Neural cell (in vitro differentiated cells): ENCODE measurements at regions not wholly inside any gene's neighbourhood (a gene's known extent, or its start where the extent isn't known, plus 50 kb on each side); places are given as distances from the start of the nearest gene placed in this dataset.

Experiments
- H2AFZ ChIP-seq: fragments of 200-600, 300-800 bp; sonication (generic), shearing (Covaris generic); 2 replicates; pipeline ENCODE4 v1.6.0; 2014; ENCODE audit warnings: low read depth, mild to moderate bottlenecking, antibody characterized with exemption, low read length, moderate library complexity
- H3F3A ChIP-seq: fragments of 200-600 bp; shearing (Covaris generic); 2 replicates; pipeline ENCODE4 v1.6.1; 2016; ENCODE audit warnings: mild to moderate bottlenecking, moderate library complexity, mixed read lengths, antibody characterized with exemption, low read length; ENCODE audit not compliant: insufficient read depth, poor library complexity, severe bottlenecking
- H3K27ac ChIP-seq: fragments of 200-600, 300-800 bp; sonication (generic), shearing (Covaris generic); 2 replicates; pipeline ENCODE4 v1.5.1; 2014; ENCODE audit warnings: mild to moderate bottlenecking, low read length, moderate library complexity
- H3K27me3 ChIP-seq: fragments of 300-800, 200-600 bp; sonication (generic), shearing (Covaris generic); 2 replicates; pipeline ENCODE4 v1.6.0; 2014; ENCODE audit warnings: mild to moderate bottlenecking, low read depth, low read length, moderate library complexity; ENCODE audit not compliant: insufficient read depth
- H3K36me3 ChIP-seq: fragments of 300-800, 200-600 bp; sonication (generic), shearing (Covaris generic); 2 replicates; pipeline ENCODE4 v1.5.1; 2014; ENCODE audit warnings: mild to moderate bottlenecking, antibody characterized with exemption, low read length, moderate library complexity; ENCODE audit not compliant: insufficient read depth
- H3K4me2 ChIP-seq: fragments of 300-800, 200-600 bp; sonication (generic), shearing (Covaris generic); 2 replicates; pipeline ENCODE4 v1.6.0; 2014; ENCODE audit warnings: mild to moderate bottlenecking, low read length
- H3K4me3 ChIP-seq: fragments of 300-800, 200-600 bp; sonication (generic), shearing (Covaris generic); 2 replicates; pipeline ENCODE4 v1.5.1; 2014; ENCODE audit warnings: mild to moderate bottlenecking, low read length, moderate library complexity
- H3K79me2 ChIP-seq: fragments of 200-600 bp; shearing (Covaris generic); replicated peaks from 2 replicates; pipeline ENCODE4 v1.6.0; 2014; ENCODE audit warnings: mild to moderate bottlenecking, low read length, moderate library complexity; ENCODE audit not compliant: insufficient read depth
- H3K9ac ChIP-seq: fragments of 300-800, 200-600 bp; sonication (generic), shearing (Covaris generic); 2 replicates; pipeline ENCODE4 v1.6.1; 2016; ENCODE audit warnings: mild to moderate bottlenecking, low read length, mixed read lengths
- H3K9me2 ChIP-seq: fragments of 200-600 bp; shearing (Covaris generic); 2 replicates; pipeline ENCODE4 v1.6.1; 2016; ENCODE audit warnings: mild to moderate bottlenecking, low read length, mixed read lengths; ENCODE audit not compliant: insufficient read depth
- H3K9me3 ChIP-seq: fragments of 200-600, 300-800 bp; sonication (generic), shearing (Covaris generic); 2 replicates; pipeline ENCODE4 v1.6.1; 2016; ENCODE audit warnings: mild to moderate bottlenecking, mixed run types, low read length, moderate library complexity, mixed read lengths
- H4K20me1 ChIP-seq: fragments of 200-600 bp; shearing (Covaris generic); 2 replicates; pipeline ENCODE4 v1.6.1; 2016; ENCODE audit warnings: mild to moderate bottlenecking, mixed run types; ENCODE audit not compliant: insufficient read depth
- CTCF ChIP-seq: fragments of 450-650 bp; IDR thresholded peaks from 2 replicates; pipeline ENCODE4 v1.5.1; 2014; ENCODE audit warnings: antibody characterized with exemption, mild to moderate bottlenecking, moderate library complexity; ENCODE audit not compliant: poor library complexity, severe bottlenecking
- EP300 ChIP-seq: fragments of 450-650 bp; conservative IDR thresholded peaks from 2 replicates; pipeline ENCODE4 v1.6.1; 2014; ENCODE audit warnings: antibody characterized with exemption, mild to moderate bottlenecking, moderate library complexity; ENCODE audit not compliant: poor library complexity, severe bottlenecking
- EZH2 ChIP-seq: fragments of 200-600, 300-800 bp; shearing (Covaris generic), sonication (generic); IDR thresholded peaks from 2 replicates; pipeline ENCODE4 v1.6.1; 2014; ENCODE audit warnings: antibody characterized with exemption, low read length, borderline replicate concordance, mild to moderate bottlenecking; ENCODE audit not compliant: insufficient read depth, poor library complexity, severe bottlenecking
- MXI1 ChIP-seq: fragments of 450-650 bp; conservative IDR thresholded peaks from 2 replicates; pipeline ENCODE4 v1.6.1; 2014; ENCODE audit warnings: antibody characterized with exemption, mild to moderate bottlenecking; ENCODE audit not compliant: poor library complexity, severe bottlenecking
- POLR2AphosphoS5 ChIP-seq: IDR thresholded peaks from 2 replicates; pipeline ENCODE4 v1.6.1; 2012
- RAD21 ChIP-seq: fragments of 450-650 bp; conservative IDR thresholded peaks from 2 replicates; pipeline ENCODE4 v1.6.1; 2014; ENCODE audit warnings: antibody characterized with exemption, mild to moderate bottlenecking, moderate library complexity
- SMC3 ChIP-seq: fragments of 450-650 bp; conservative IDR thresholded peaks from 2 replicates; pipeline ENCODE4 v1.6.1; 2014; ENCODE audit warnings: antibody characterized with exemption, mild to moderate bottlenecking, moderate library complexity; ENCODE audit not compliant: poor library complexity
- TAF1 ChIP-seq: IDR thresholded peaks from 2 replicates; pipeline ENCODE4 v1.6.1; 2012; ENCODE audit warnings: low read depth
- TF ChIP-seq, protein P1 (sequence below): IDR thresholded peaks from 2 replicates; pipeline ENCODE4 v1.6.1; 2012; ENCODE audit warnings: borderline replicate concordance

DNA sequence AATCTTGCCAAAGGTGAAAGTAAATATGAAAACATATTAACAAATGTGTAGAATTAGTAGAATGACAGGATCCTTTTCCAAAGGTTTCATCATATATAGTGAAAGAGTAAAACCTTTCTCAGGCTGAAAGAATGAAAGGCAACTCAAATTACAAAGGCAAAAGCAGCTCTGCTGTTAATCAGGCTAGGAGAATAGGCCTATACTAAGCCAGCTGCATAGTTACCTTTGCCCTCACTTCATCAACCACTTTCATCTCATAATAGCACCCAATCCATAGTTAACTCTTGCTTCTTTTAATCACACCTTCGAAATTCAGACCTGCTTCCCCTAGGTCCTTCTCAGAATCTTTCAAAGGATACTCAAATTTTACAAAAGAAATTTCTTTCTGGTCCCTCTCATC is 1167.6 kb upstream of the ATXN8OS start:
- no peak for TF ChIP-seq EZH2
- no peak overlapping the region for H3K27ac ChIP-seq
- H3K4me3 ChIP-seq = no peak overlapping the region
- H3K4me2 ChIP-seq = no peak overlapping the region
- no peaks in the 10 kb centered on the region for H3K9me2 ChIP-seq
- H3K9me3 ChIP-seq = no peaks in the 10 kb centered on the region
- no peak overlapping the region for H3K9ac ChIP-seq
- H2AFZ ChIP-seq = no peak overlapping the region
- no peaks in the 10 kb centered on the region for H3F3A ChIP-seq
- H3K36me3 ChIP-seq = no peaks in the 10 kb centered on the region
- no peaks in the 10 kb centered on the region for H3K27me3 ChIP-seq
- H4K20me1 ChIP-seq = no peaks in the 10 kb centered on the region
- H3K79me2 ChIP-seq = no peaks in the 10 kb centered on the region

- Histone ChIP-seq H3K4me2 (no peak overlapping the region), H3K79me2 (no peaks in the 10 kb centered on the region), H2AFZ (no peak overlapping the region), H3K36me3 (no peaks in the 10 kb centered on the region), H3K9ac (no peak overlapping the region), H3K4me3 (no peak overlapping the region), H3K9me3 (no peaks in the 10 kb centered on the region), H3K27me3 (no peaks in the 10 kb centered on the region), H3K9me2 (no peaks in the 10 kb centered on the region), H3F3A (no peaks in the 10 kb centered on the region), H4K20me1 (no peaks in the 10 kb centered on the region), H3K27ac (no peak overlapping the region)
- TF ChIP-seq POLR2AphosphoS5 (no peak), TAF1 (no peak), EZH2 (no peak), RAD21 (no peak), MXI1 (no peak), EP300 (no peak), SMC3 (no peak), CTCF (no peak)
- TF ChIP-seq, protein P1, sequence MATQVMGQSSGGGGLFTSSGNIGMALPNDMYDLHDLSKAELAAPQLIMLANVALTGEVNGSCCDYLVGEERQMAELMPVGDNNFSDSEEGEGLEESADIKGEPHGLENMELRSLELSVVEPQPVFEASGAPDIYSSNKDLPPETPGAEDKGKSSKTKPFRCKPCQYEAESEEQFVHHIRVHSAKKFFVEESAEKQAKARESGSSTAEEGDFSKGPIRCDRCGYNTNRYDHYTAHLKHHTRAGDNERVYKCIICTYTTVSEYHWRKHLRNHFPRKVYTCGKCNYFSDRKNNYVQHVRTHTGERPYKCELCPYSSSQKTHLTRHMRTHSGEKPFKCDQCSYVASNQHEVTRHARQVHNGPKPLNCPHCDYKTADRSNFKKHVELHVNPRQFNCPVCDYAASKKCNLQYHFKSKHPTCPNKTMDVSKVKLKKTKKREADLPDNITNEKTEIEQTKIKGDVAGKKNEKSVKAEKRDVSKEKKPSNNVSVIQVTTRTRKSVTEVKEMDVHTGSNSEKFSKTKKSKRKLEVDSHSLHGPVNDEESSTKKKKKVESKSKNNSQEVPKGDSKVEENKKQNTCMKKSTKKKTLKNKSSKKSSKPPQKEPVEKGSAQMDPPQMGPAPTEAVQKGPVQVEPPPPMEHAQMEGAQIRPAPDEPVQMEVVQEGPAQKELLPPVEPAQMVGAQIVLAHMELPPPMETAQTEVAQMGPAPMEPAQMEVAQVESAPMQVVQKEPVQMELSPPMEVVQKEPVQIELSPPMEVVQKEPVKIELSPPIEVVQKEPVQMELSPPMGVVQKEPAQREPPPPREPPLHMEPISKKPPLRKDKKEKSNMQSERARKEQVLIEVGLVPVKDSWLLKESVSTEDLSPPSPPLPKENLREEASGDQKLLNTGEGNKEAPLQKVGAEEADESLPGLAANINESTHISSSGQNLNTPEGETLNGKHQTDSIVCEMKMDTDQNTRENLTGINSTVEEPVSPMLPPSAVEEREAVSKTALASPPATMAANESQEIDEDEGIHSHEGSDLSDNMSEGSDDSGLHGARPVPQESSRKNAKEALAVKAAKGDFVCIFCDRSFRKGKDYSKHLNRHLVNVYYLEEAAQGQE = no peak
Observed at GRCh38 chr13:68938639-68939038, 1169.0 kb upstream of the ATXN8OS start.
